NCI-H1092 treated with DMSO at 0.1 percent for 48 hours (cell line): ENCODE measurements at regions not wholly inside any gene's neighbourhood (a gene's known extent, or its start where the extent isn't known, plus 50 kb on each side); places are given as distances from the start of the nearest gene placed in this dataset.

Source experiments
- DNase-seq: peaks from one replicate; lab custom pipeline; 2025; lab: John Stamatoyannopoulos, UW

GRCh38 chr6:140062043-140063020 is 687.9 kb upstream of the CITED2 start:
- no peak for DNase-seq

GRCh38 chr6:140061110-140062042 is 686.9 kb upstream of the CITED2 start:
- DNase-seq: no peak

- no peak for DNase-seq
Measured at GRCh38 chr6:140059947-140060346, 685.5 kb upstream of the CITED2 start.

- no peak for DNase-seq
Measured at GRCh38 chr6:140058863-140059262, 684.4 kb upstream of the CITED2 start.

- DNase-seq: peak; percentile 3
Measured at GRCh38 chr6:140052736-140053729, 678.6 kb upstream of the CITED2 start.

- DNase-seq: no peak
Measured at GRCh38 chr6:140051521-140052512, 677.4 kb upstream of the CITED2 start.

- DNase-seq: no peak
Measured at GRCh38 chr6:140050101-140050995, 675.9 kb upstream of the CITED2 start.

GRCh38 chr6:140049251-140049650 is 674.8 kb upstream of the CITED2 start:
- no peak for DNase-seq

GRCh38 chr6:140048202-140048790 is 673.8 kb upstream of the CITED2 start:
- DNase-seq: no peak

GRCh38 chr6:140047321-140047720 is 672.9 kb upstream of the CITED2 start:
- no peak for DNase-seq

- no peak for DNase-seq
Measured at GRCh38 chr6:140046016-140046632, 671.7 kb upstream of the CITED2 start.

- DNase-seq: no peak
Measured at GRCh38 chr6:140045116-140045515, 670.7 kb upstream of the CITED2 start.

GRCh38 chr6:140044626-140045025 is 670.2 kb upstream of the CITED2 start:
- DNase-seq: no peak

- DNase-seq: no peak
Measured at GRCh38 chr6:140043762-140044378, 669.4 kb upstream of the CITED2 start.

GRCh38 chr6:140043357-140043756 is 668.9 kb upstream of the CITED2 start:
- DNase-seq: no peak

GRCh38 chr6:140041571-140042332 is 667.3 kb upstream of the CITED2 start:
- DNase-seq: no peak

GRCh38 chr6:140041056-140041455 is 666.6 kb upstream of the CITED2 start:
- no peak for DNase-seq
